Ishikawa (cell line): ENCODE measurements at regions not wholly inside any gene's neighbourhood (a gene's known extent, or its start where the extent isn't known, plus 50 kb on each side); places are given as distances from the start of the nearest gene placed in this dataset.

Experiments used
- CEBPB ChIP-seq: IDR thresholded peaks from 2 replicates; pipeline ENCODE4 v1.6.1; 2012
- CREB1 ChIP-seq: IDR thresholded peaks from 2 replicates; pipeline ENCODE4 v1.6.1; 2012; ENCODE audit warnings: low read depth
- EGR1 ChIP-seq: IDR thresholded peaks from 2 replicates; pipeline ENCODE4 v1.6.1; 2012
- EP300 ChIP-seq: IDR thresholded peaks from 2 replicates; pipeline ENCODE4 v1.6.1; 2012; ENCODE audit warnings: borderline replicate concordance
- FOXM1 ChIP-seq: IDR thresholded peaks from 2 replicates; pipeline ENCODE4 v1.6.1; 2012; ENCODE audit warnings: low read depth, borderline replicate concordance
- MAX ChIP-seq: IDR thresholded peaks from 2 replicates; pipeline ENCODE4 v1.6.1; 2012
- NFIC ChIP-seq: IDR thresholded peaks from 2 replicates; pipeline ENCODE4 v1.6.1; 2012
- RAD21 ChIP-seq: IDR thresholded peaks from 2 replicates; pipeline ENCODE4 v1.6.1; 2012; ENCODE audit warnings: low read depth
- REST ChIP-seq: IDR thresholded peaks from 2 replicates; pipeline ENCODE4 v1.6.1; 2012; ENCODE audit warnings: low read depth, mild to moderate bottlenecking
- TAF1 ChIP-seq: IDR thresholded peaks from 2 replicates; pipeline ENCODE4 v1.6.1; 2012; ENCODE audit warnings: low read depth, mild to moderate bottlenecking
- TCF12 ChIP-seq: IDR thresholded peaks from 2 replicates; pipeline ENCODE4 v1.6.1; 2012; ENCODE audit warnings: low read depth
- TEAD4 ChIP-seq: IDR thresholded peaks from 2 replicates; pipeline ENCODE4 v1.6.1; 2012
- USF1 ChIP-seq: IDR thresholded peaks from 2 replicates; pipeline ENCODE4 v1.6.1; 2012
- YY1 ChIP-seq: IDR thresholded peaks from 2 replicates; pipeline ENCODE4 v1.6.1; 2012; ENCODE audit warnings: low read depth
- ZBTB7A ChIP-seq: IDR thresholded peaks from 2 replicates; pipeline ENCODE4 v1.6.1; 2012; ENCODE audit warnings: low read depth

GRCh38 chr3:72397586-72397985 is 450.7 kb downstream of the SHQ1 start:
- TF ChIP-seq TCF12 (no peak), NFIC (no peak), REST (peak; percentile 73), RAD21 (no peak)

GRCh38 chr3:72396899-72397298 is 451.3 kb downstream of the SHQ1 start:
- TF ChIP-seq RAD21 (no peak), CREB1 (no peak), TEAD4 (no peak), REST (no peak), CEBPB (no peak), YY1 (no peak), FOXM1 (no peak), USF1 (no peak), NFIC (no peak), ZBTB7A (no peak), EP300 (no peak), TAF1 (no peak), TCF12 (no peak), MAX (no peak), EGR1 (no peak)

GRCh38 chr3:72395776-72396311 is 452.4 kb downstream of the SHQ1 start:
- TF ChIP-seq CREB1 (no peak), REST (no peak), FOXM1 (no peak), MAX (no peak), NFIC (no peak), EGR1 (no peak), ZBTB7A (no peak), CEBPB (no peak), TAF1 (no peak), RAD21 (no peak), YY1 (no peak), TCF12 (no peak), TEAD4 (no peak), EP300 (no peak)

GRCh38 chr3:72393455-72393854 is 454.8 kb downstream of the SHQ1 start:
- TF ChIP-seq TCF12 (no peak), CREB1 (no peak), FOXM1 (no peak), YY1 (no peak)

- TF ChIP-seq RAD21, result no peak
- no peak for TF ChIP-seq REST
- TF ChIP-seq TEAD4, result no peak
- no peak for TF ChIP-seq ZBTB7A
- no peak for TF ChIP-seq MAX
- TF ChIP-seq EGR1, result no peak
- no peak for TF ChIP-seq NFIC
- no peak for TF ChIP-seq EP300
- no peak for TF ChIP-seq TCF12
- no peak for TF ChIP-seq YY1
- no peak for TF ChIP-seq CEBPB
- no peak for TF ChIP-seq FOXM1
- TF ChIP-seq USF1, result no peak
- no peak for TF ChIP-seq CREB1
- TF ChIP-seq TAF1, result no peak
These were observed 456.6 kb downstream of the SHQ1 start for GRCh38 chr3:72391659-72392058.
